Tibial nerve (tissue), 4 donors: ENCODE measurements at regions not wholly inside any gene's neighbourhood (a gene's known extent, or its start where the extent isn't known, plus 50 kb on each side); places are given as distances from the start of the nearest gene placed in this dataset.

Source experiments
- CTCF ChIP-seq, 5 experiments: fragments of 200-600 bp in 3 of 5; fragments of 450-650 bp in 2 of 5; sonication (generic) in 3 of 5; IDR thresholded peaks; one replicate each; pipeline ENCODE4 v1.5.1; 2016 to 2019; ENCODE audit warnings: antibody characterized with exemption in 5 of 5, mild to moderate bottlenecking in 3 of 5, moderate library complexity in 2 of 5
- EP300 ChIP-seq, 2 donors: sonication (generic); formaldehyde crosslinking; IDR thresholded peaks; one replicate each; pipeline ENCODE4 v1.6.1; 2017; ENCODE audit warnings: antibody characterized with exemption in 2 of 2, mild to moderate bottlenecking in 1 of 2
- POLR2A ChIP-seq, 2 donors: fragments of 450-650 bp; IDR thresholded peaks; one replicate each; pipeline ENCODE4 v1.6.1; 2017; ENCODE audit warnings: antibody characterized with exemption in 2 of 2, mild to moderate bottlenecking in 2 of 2, moderate library complexity in 2 of 2

GRCh38 chr16:20249211-20249610, 78.1 kb downstream of the GP2 start:
- no peak for TF ChIP-seq CTCF (IDR thresholded peaks at IDR 0.05)
- no peak for TF ChIP-seq POLR2A (IDR thresholded peaks at IDR 0.05)
- TF ChIP-seq EP300 (IDR thresholded peaks at IDR 0.05): no peak
